ENCODE measurements at regions not wholly inside any gene's neighbourhood (a gene's known extent, or its start where the extent isn't known, plus 50 kb on each side); places are given as distances from the start of the nearest gene placed in this dataset.

- H3K9me3 ChIP-seq (ENCODE audit: control insufficient read depth in 5 of 5, low read length in 5 of 5), result no peaks in the 10 kb centered on the region
Observed at GRCh38 chr4:52366621-52367020, 292.5 kb downstream of the USP46 start.

GRCh38 chr4:52367282-52367830 is 291.7 kb downstream of the USP46 start:
- no peaks in the 10 kb centered on the region for H3K27me3 ChIP-seq (ENCODE audit: control insufficient read depth in 5 of 5, insufficient read depth in 4 of 5, low read length in 5 of 5)
- no peak overlapping the region for H3K9ac ChIP-seq (ENCODE audit: low read length in 5 of 5)
- H3K36me3 ChIP-seq (ENCODE audit: control insufficient read depth in 5 of 5, insufficient read depth in 5 of 5, low read length in 5 of 5), result no peaks in the 10 kb centered on the region
- H3K4me1 ChIP-seq (ENCODE audit: control insufficient read depth in 5 of 5, insufficient read depth in 5 of 5, low read length in 5 of 5), result no peaks in the 10 kb centered on the region
- no peak overlapping the region for H3K27ac ChIP-seq (ENCODE audit: low read depth, low read length)
- no peak overlapping the region for H3K4me3 ChIP-seq (ENCODE audit: low read depth in 1 of 5, low read length in 5 of 5)
- H3K9me3 ChIP-seq (ENCODE audit: control insufficient read depth in 5 of 5, low read length in 5 of 5), result no peaks in the 10 kb centered on the region

More at GRCh38 chr4:52366621-52367020, 292.5 kb downstream of the USP46 start:
- Histone ChIP-seq H3K4me1 (ENCODE audit: control insufficient read depth in 5 of 5, insufficient read depth in 5 of 5, low read length in 5 of 5) (no peaks in the 10 kb centered on the region), H3K4me3 (ENCODE audit: low read depth in 1 of 5, low read length in 5 of 5) (no peak overlapping the region), H3K9ac (ENCODE audit: low read length in 5 of 5) (no peak overlapping the region), H3K27ac (ENCODE audit: low read depth, low read length) (no peak overlapping the region), H3K36me3 (ENCODE audit: control insufficient read depth in 5 of 5, insufficient read depth in 5 of 5, low read length in 5 of 5) (no peaks in the 10 kb centered on the region), H3K27me3 (ENCODE audit: control insufficient read depth in 5 of 5, insufficient read depth in 4 of 5, low read length in 5 of 5) (no peaks in the 10 kb centered on the region)

GRCh38 chr4:52368895-52369294 is 290.2 kb downstream of the USP46 start:
- no peak overlapping the region for H3K9ac ChIP-seq (ENCODE audit: low read length in 5 of 5)
- no peaks in the 10 kb centered on the region for H3K36me3 ChIP-seq (ENCODE audit: control insufficient read depth in 5 of 5, insufficient read depth in 5 of 5, low read length in 5 of 5)
- H3K4me3 ChIP-seq (ENCODE audit: low read depth in 1 of 5, low read length in 5 of 5), result no peak overlapping the region
- no peak overlapping the region for H3K27ac ChIP-seq (ENCODE audit: low read depth, low read length)
- H3K27me3 ChIP-seq (ENCODE audit: control insufficient read depth in 5 of 5, insufficient read depth in 4 of 5, low read length in 5 of 5), result no peaks in the 10 kb centered on the region
- H3K4me1 ChIP-seq (ENCODE audit: control insufficient read depth in 5 of 5, insufficient read depth in 5 of 5, low read length in 5 of 5), result no peaks in the 10 kb centered on the region
- no peaks in the 10 kb centered on the region for H3K9me3 ChIP-seq (ENCODE audit: control insufficient read depth in 5 of 5, low read length in 5 of 5)

- H3K27ac ChIP-seq (ENCODE audit: low read depth, low read length), result no peak overlapping the region
- no peaks in the 10 kb centered on the region for H3K36me3 ChIP-seq (ENCODE audit: control insufficient read depth in 5 of 5, insufficient read depth in 5 of 5, low read length in 5 of 5)
Observed at GRCh38 chr4:52369649-52370048, 289.5 kb downstream of the USP46 start.

GRCh38 chr4:52370576-52370975 is 288.5 kb downstream of the USP46 start:
- Histone ChIP-seq H3K36me3 (ENCODE audit: control insufficient read depth in 5 of 5, insufficient read depth in 5 of 5, low read length in 5 of 5) (no peaks in the 10 kb centered on the region), H3K27me3 (ENCODE audit: control insufficient read depth in 5 of 5, insufficient read depth in 4 of 5, low read length in 5 of 5) (no peaks in the 10 kb centered on the region), H3K4me1 (ENCODE audit: control insufficient read depth in 5 of 5, insufficient read depth in 5 of 5, low read length in 5 of 5) (no peaks in the 10 kb centered on the region), H3K9ac (ENCODE audit: low read length in 5 of 5) (no peak overlapping the region), H3K4me3 (ENCODE audit: low read depth in 1 of 5, low read length in 5 of 5) (no peak overlapping the region), H3K9me3 (ENCODE audit: control insufficient read depth in 5 of 5, low read length in 5 of 5) (no peaks in the 10 kb centered on the region), H3K27ac (ENCODE audit: low read depth, low read length) (no peak overlapping the region)

More at GRCh38 chr4:52369649-52370048, 289.5 kb downstream of the USP46 start:
- no peaks in the 10 kb centered on the region for H3K4me1 ChIP-seq (ENCODE audit: control insufficient read depth in 5 of 5, insufficient read depth in 5 of 5, low read length in 5 of 5)
- no peaks in the 10 kb centered on the region for H3K27me3 ChIP-seq (ENCODE audit: control insufficient read depth in 5 of 5, insufficient read depth in 4 of 5, low read length in 5 of 5)
- no peak overlapping the region for H3K9ac ChIP-seq (ENCODE audit: low read length in 5 of 5)
- H3K4me3 ChIP-seq (ENCODE audit: low read depth in 1 of 5, low read length in 5 of 5), result no peak overlapping the region
- no peaks in the 10 kb centered on the region for H3K9me3 ChIP-seq (ENCODE audit: control insufficient read depth in 5 of 5, low read length in 5 of 5)

GRCh38 chr4:52371841-52372240 is 287.3 kb downstream of the USP46 start:
- Histone ChIP-seq H3K27me3 (ENCODE audit: control insufficient read depth in 5 of 5, insufficient read depth in 4 of 5, low read length in 5 of 5) (no peaks in the 10 kb centered on the region), H3K27ac (ENCODE audit: low read depth, low read length) (no peak overlapping the region), H3K4me3 (ENCODE audit: low read depth in 1 of 5, low read length in 5 of 5) (no peak overlapping the region), H3K36me3 (ENCODE audit: control insufficient read depth in 5 of 5, insufficient read depth in 5 of 5, low read length in 5 of 5) (no peaks in the 10 kb centered on the region), H3K9me3 (ENCODE audit: control insufficient read depth in 5 of 5, low read length in 5 of 5) (no peaks in the 10 kb centered on the region), H3K4me1 (ENCODE audit: control insufficient read depth in 5 of 5, insufficient read depth in 5 of 5, low read length in 5 of 5) (no peaks in the 10 kb centered on the region), H3K9ac (ENCODE audit: low read length in 5 of 5) (no peak overlapping the region)

GRCh38 chr4:52372269-52372668 is 286.8 kb downstream of the USP46 start:
- no peaks in the 10 kb centered on the region for H3K36me3 ChIP-seq (ENCODE audit: control insufficient read depth in 5 of 5, insufficient read depth in 5 of 5, low read length in 5 of 5)
- no peak overlapping the region for H3K9ac ChIP-seq (ENCODE audit: low read length in 5 of 5)
- no peaks in the 10 kb centered on the region for H3K4me1 ChIP-seq (ENCODE audit: control insufficient read depth in 5 of 5, insufficient read depth in 5 of 5, low read length in 5 of 5)
- H3K27ac ChIP-seq (ENCODE audit: low read depth, low read length), result no peak overlapping the region
- H3K27me3 ChIP-seq (ENCODE audit: control insufficient read depth in 5 of 5, insufficient read depth in 4 of 5, low read length in 5 of 5), result no peaks in the 10 kb centered on the region
- H3K4me3 ChIP-seq (ENCODE audit: low read depth in 1 of 5, low read length in 5 of 5), result no peak overlapping the region
- no peaks in the 10 kb centered on the region for H3K9me3 ChIP-seq (ENCODE audit: control insufficient read depth in 5 of 5, low read length in 5 of 5)

- H3K27me3 ChIP-seq (ENCODE audit: control insufficient read depth in 5 of 5, insufficient read depth in 4 of 5, low read length in 5 of 5), result no peaks in the 10 kb centered on the region
- H3K27ac ChIP-seq (ENCODE audit: low read depth, low read length), result no peak overlapping the region
- H3K9me3 ChIP-seq (ENCODE audit: control insufficient read depth in 5 of 5, low read length in 5 of 5), result no peaks in the 10 kb centered on the region
- H3K4me1 ChIP-seq (ENCODE audit: control insufficient read depth in 5 of 5, insufficient read depth in 5 of 5, low read length in 5 of 5), result no peaks in the 10 kb centered on the region
- H3K36me3 ChIP-seq (ENCODE audit: control insufficient read depth in 5 of 5, insufficient read depth in 5 of 5, low read length in 5 of 5), result no peaks in the 10 kb centered on the region
- no peak overlapping the region for H3K9ac ChIP-seq (ENCODE audit: low read length in 5 of 5)
- H3K4me3 ChIP-seq (ENCODE audit: low read depth in 1 of 5, low read length in 5 of 5), result no peak overlapping the region
Observed at GRCh38 chr4:52372747-52373146, 286.4 kb downstream of the USP46 start.

GRCh38 chr4:52373650-52374049 is 285.5 kb downstream of the USP46 start:
- Histone ChIP-seq H3K9me3 (ENCODE audit: control insufficient read depth in 5 of 5, low read length in 5 of 5) (no peaks in the 10 kb centered on the region), H3K4me1 (ENCODE audit: control insufficient read depth in 5 of 5, insufficient read depth in 5 of 5, low read length in 5 of 5) (no peaks in the 10 kb centered on the region), H3K27ac (ENCODE audit: low read depth, low read length) (no peak overlapping the region), H3K4me3 (ENCODE audit: low read depth in 1 of 5, low read length in 5 of 5) (no peak overlapping the region), H3K36me3 (ENCODE audit: control insufficient read depth in 5 of 5, insufficient read depth in 5 of 5, low read length in 5 of 5) (no peaks in the 10 kb centered on the region), H3K9ac (ENCODE audit: low read length in 5 of 5) (no peak overlapping the region), H3K27me3 (ENCODE audit: control insufficient read depth in 5 of 5, insufficient read depth in 4 of 5, low read length in 5 of 5) (no peaks in the 10 kb centered on the region)

GRCh38 chr4:52374877-52375276 is 284.2 kb downstream of the USP46 start:
- Histone ChIP-seq H3K9ac (ENCODE audit: low read length in 5 of 5) (no peak overlapping the region), H3K9me3 (ENCODE audit: control insufficient read depth in 5 of 5, low read length in 5 of 5) (no peaks in the 10 kb centered on the region), H3K4me3 (ENCODE audit: low read depth in 1 of 5, low read length in 5 of 5) (no peak overlapping the region), H3K27ac (ENCODE audit: low read depth, low read length) (no peak overlapping the region), H3K36me3 (ENCODE audit: control insufficient read depth in 5 of 5, insufficient read depth in 5 of 5, low read length in 5 of 5) (no peaks in the 10 kb centered on the region), H3K4me1 (ENCODE audit: control insufficient read depth in 5 of 5, insufficient read depth in 5 of 5, low read length in 5 of 5) (no peaks in the 10 kb centered on the region), H3K27me3 (ENCODE audit: control insufficient read depth in 5 of 5, insufficient read depth in 4 of 5, low read length in 5 of 5) (no peaks in the 10 kb centered on the region)

Measured in subcutaneous abdominal adipose tissue (tissue), 5 donors.